ENCODE measurements at regions not wholly inside any gene's neighbourhood (a gene's known extent, or its start where the extent isn't known, plus 50 kb on each side); places are given as distances from the start of the nearest gene placed in this dataset.

DNA sequence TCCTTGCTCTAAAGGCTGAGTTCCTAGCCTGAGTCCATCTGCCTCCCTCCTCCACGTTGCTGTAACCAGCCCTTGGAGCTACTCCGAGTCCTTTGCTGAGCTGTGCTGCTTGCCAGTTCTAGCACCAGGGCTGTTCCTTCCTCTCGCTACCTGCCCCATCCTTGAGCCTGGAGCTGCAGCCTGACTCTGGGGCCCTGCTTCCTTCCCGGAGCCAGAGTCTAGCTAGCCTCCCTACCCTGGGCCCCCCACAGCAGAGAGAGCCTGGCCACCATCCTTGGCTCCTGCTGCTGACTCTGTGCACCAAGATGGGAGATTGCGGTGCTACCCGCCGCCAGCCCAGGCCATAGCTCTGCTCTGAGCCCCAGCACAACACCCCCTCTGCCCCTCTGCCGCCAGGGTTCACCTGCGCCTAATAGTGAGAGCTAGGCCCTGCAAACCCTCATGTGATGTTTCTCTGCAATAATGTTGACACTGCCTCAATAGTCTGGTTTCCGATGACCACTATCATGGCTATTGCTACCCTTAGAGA, 135.9 kb upstream of the ASB18 start:
- TF ChIP-seq CTCF (conservative IDR thresholded peaks at IDR 0.05; ENCODE audit: low read depth, low read length) (no peak), EZH2phosphoT487 (IDR thresholded peaks at IDR 0.05; ENCODE audit: borderline replicate concordance, low read length) (no peak), EZH2 (IDR thresholded peaks at IDR 0.05; ENCODE audit: low read length, unreplicated experiment) (no peak)

Measured in PC-3 (cell line).